Esophagus squamous epithelium (tissue), 5 donors: ENCODE measurements at regions not wholly inside any gene's neighbourhood (a gene's known extent, or its start where the extent isn't known, plus 50 kb on each side); places are given as distances from the start of the nearest gene placed in this dataset.

Source experiments
- DNase-seq: peaks from one replicate; lab custom pipeline; 2025; lab: John Stamatoyannopoulos, UW
- H3K27ac ChIP-seq, 4 donors: fragments of 200-600 bp; sonication (generic); one replicate each; pipeline ENCODE4 v1.5.1; 2016 to 2019; ENCODE audit warnings: mild to moderate bottlenecking in 1 of 4
- H3K27me3 ChIP-seq, 4 donors: fragments of 200-600 bp; sonication (generic); 1 replicate in 3 of 4; 2 replicates in 1 of 4; pipeline versions ENCODE4 v1.5.1 to v1.6.0; 2017 to 2021; ENCODE audit warnings: antibody characterized with exemption in 1 of 4
- H3K36me3 ChIP-seq, 3 donors: fragments of 200-600 bp; sonication (generic); one replicate each; pipeline ENCODE4 v1.5.1; 2016 to 2019
- H3K4me1 ChIP-seq, 3 donors: fragments of 200-600 bp; sonication (generic); one replicate each; pipeline ENCODE4 v1.5.1; 2017 to 2019
- H3K4me3 ChIP-seq, 4 donors: fragments of 200-600 bp; sonication (generic); 1 replicate in 3 of 4; 2 replicates in 1 of 4; pipeline ENCODE4 v1.5.1; 2016 to 2019; ENCODE audit warnings: mild to moderate bottlenecking in 2 of 4, moderate library complexity in 1 of 4
- H3K9me3 ChIP-seq, 3 donors: fragments of 200-600 bp; sonication (generic); one replicate each; pipeline ENCODE4 v1.5.1; 2016 to 2019
- CTCF ChIP-seq, 6 experiments: fragments of 450-650 bp in 4 of 6; fragments of 200-600 bp in 2 of 6; sonication (generic) in 2 of 6; IDR thresholded peaks; one replicate each; pipeline ENCODE4 v1.5.1; 2016 to 2019; ENCODE audit warnings: antibody characterized with exemption in 6 of 6, mild to moderate bottlenecking in 4 of 6, moderate library complexity in 4 of 6
- POLR2A ChIP-seq, 4 donors: fragments of 450-650 bp; IDR thresholded peaks; one replicate each; pipeline ENCODE4 v1.6.1; 2017; ENCODE audit warnings: antibody characterized with exemption in 4 of 4, mild to moderate bottlenecking in 4 of 4, moderate library complexity in 3 of 4
- WGBS, 2 donors: methylation state at CpG; one replicate each; pipeline ENCODE4 v1.1.5; 2018; 5-methylcytosine and 5-hydroxymethylcytosine counted together
- intact Hi-C: fragments of 100-400 bp; cut with DNase I; formaldehyde crosslinking; loops from one replicate; pipeline ENCODE4 v1.15.0; 2022
- donor health status: DM: yes; HTN: yes; CAD: no.

DNA sequence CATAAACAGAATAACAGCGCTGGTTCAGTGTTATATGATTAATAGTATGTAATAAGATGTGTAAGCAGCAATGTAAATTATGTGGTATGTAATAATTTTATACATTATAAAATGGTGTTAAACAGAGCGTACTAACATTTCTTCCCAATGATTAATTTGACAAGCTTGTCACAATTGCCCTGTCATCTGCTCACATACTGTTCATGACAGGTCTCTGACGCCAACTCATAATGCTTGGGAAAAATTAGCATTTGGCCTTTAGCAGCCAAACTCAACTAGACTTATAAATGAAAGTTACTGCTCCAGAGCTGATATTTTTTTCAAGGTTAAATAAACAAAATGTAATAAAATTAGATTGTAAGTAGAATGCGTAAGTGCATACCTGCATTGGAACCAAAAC is 246.8 kb downstream of the TRAM1L1 start:
- Histone ChIP-seq H3K27me3 (no peaks in the 10 kb centered on the region), H3K4me1 (no peaks in the 10 kb centered on the region), H3K27ac (no peak overlapping the region), H3K9me3 (no peaks in the 10 kb centered on the region), H3K4me3 (no peak overlapping the region), H3K36me3 (no peaks in the 10 kb centered on the region)
- no peak for DNase-seq
- intact Hi-C loops = no loop called here
- no peak for TF ChIP-seq CTCF (IDR thresholded peaks at IDR 0.05)
- TF ChIP-seq POLR2A (IDR thresholded peaks at IDR 0.05) = no peak
- WGBS, 2 donors = 80 to 84% methylated on average over 4 of the region's 4 CpGs

- Histone ChIP-seq H3K36me3 (no peaks in the 10 kb centered on the region), H3K27me3 (no peaks in the 10 kb centered on the region), H3K4me1 (no peaks in the 10 kb centered on the region), H3K9me3 (no peaks in the 10 kb centered on the region), H3K27ac (no peak overlapping the region), H3K4me3 (no peak overlapping the region)
- no peak for DNase-seq
- TF ChIP-seq POLR2A (IDR thresholded peaks at IDR 0.05) = no peak
- no peak for TF ChIP-seq CTCF (IDR thresholded peaks at IDR 0.05)
- WGBS, 2 donors = 60 to 69% methylated on average over 4 to 5 of the region's 5 CpGs
- intact Hi-C loops = no loop called here
These were observed 256.2 kb downstream of the TRAM1L1 start for GRCh38 chr4:116829187-116829586.

DNA sequence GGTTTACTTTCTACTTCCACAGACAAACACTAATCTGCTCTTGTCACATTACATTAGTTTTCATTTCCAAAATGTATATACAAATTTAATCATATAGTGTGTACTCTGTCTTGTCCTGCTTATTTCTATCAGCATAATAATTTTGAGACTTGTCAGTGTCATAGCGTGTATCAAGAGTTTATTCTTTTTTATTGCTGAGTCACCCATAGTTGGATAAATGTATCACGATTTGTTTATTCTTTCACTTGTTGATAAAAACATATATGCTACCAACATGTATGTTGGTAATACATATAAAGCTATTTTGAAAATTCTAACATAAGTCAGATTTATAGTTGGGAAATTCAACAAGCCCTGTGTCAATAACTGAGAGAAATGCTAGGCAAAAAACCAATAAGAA is 261.2 kb downstream of the TRAM1L1 start:
- intact Hi-C loops = no loop called here
- H3K4me3 ChIP-seq = no peak overlapping the region
- 73 to 75% methylated on average over 2 of the region's 2 CpGs for WGBS, 2 donors

DNA sequence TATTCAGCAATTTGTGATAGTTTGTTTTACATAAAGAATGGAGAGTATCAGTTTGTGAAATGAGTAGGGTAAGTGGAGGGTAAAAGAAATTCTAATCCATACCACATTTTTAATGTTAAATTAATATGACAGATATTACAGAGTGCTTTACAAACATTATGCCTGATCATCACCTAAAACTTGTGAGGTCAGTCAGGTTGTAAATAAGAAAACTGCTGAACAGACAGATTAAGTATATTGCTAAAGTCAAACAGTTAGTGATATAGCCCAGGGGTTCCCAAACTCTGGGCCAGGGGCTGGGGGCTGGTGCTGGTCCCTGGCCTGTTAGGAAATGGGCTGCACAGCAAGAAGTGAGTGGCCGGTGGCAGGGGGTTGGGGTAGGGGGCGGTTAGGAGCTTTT is 273.6 kb downstream of the TRAM1L1 start:
- no peaks in the 10 kb centered on the region for H3K4me1 ChIP-seq
- 33 to 51% methylated on average over 2 of the region's 2 CpGs for WGBS, 2 donors
- no peak overlapping the region for H3K27ac ChIP-seq
- H3K36me3 ChIP-seq = no peaks in the 10 kb centered on the region
- TF ChIP-seq CTCF (IDR thresholded peaks at IDR 0.05) = no peak
- TF ChIP-seq POLR2A (IDR thresholded peaks at IDR 0.05) = no peak
- intact Hi-C loops = no loop called here
- no peaks in the 10 kb centered on the region for H3K9me3 ChIP-seq
- no peak overlapping the region for H3K4me3 ChIP-seq
- DNase-seq = no peak
- no peaks in the 10 kb centered on the region for H3K27me3 ChIP-seq

More for the DNA sequence above, 261.2 kb downstream of the TRAM1L1 start:
- Histone ChIP-seq H3K9me3 (no peaks in the 10 kb centered on the region), H3K36me3 (no peaks in the 10 kb centered on the region), H3K27ac (no peak overlapping the region), H3K4me1 (no peaks in the 10 kb centered on the region), H3K27me3 (no peaks in the 10 kb centered on the region)
- no peak for DNase-seq
- TF ChIP-seq CTCF (IDR thresholded peaks at IDR 0.05) = no peak

DNA sequence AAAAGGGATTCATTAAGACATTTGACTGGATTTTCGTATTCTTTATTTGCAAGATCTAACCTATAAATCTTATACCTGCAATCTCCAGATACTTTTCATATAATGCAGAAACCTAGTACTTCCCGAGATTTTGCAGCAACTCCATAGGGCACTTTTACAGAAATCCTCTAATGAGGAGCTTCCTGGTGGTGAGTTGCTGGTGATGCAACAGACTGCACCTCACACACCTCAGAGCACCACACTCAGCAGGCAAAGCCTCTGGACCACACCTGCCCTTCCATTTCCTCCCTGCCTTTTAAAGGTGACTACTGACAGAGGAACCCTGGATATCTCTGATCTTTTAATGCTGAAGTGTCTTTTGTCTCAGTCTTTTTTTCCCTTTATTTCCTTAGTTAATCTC is 289.4 kb downstream of the TRAM1L1 start:
- 57 to 66% methylated on average over 2 of the region's 2 CpGs for WGBS, 2 donors
- Histone ChIP-seq H3K36me3 (no peaks in the 10 kb centered on the region), H3K27ac (no peak overlapping the region), H3K4me1 (no peaks in the 10 kb centered on the region), H3K27me3 (no peaks in the 10 kb centered on the region), H3K9me3 (no peaks in the 10 kb centered on the region), H3K4me3 (no peak overlapping the region)
- no peak for TF ChIP-seq CTCF (IDR thresholded peaks at IDR 0.05)
- TF ChIP-seq POLR2A (IDR thresholded peaks at IDR 0.05) = no peak
- intact Hi-C loops = no loop called here
- DNase-seq = no peak
